Spleen (tissue), 7 donors: ENCODE measurements at regions not wholly inside any gene's neighbourhood (a gene's known extent, or its start where the extent isn't known, plus 50 kb on each side); places are given as distances from the start of the nearest gene placed in this dataset.

ENCODE experiments used
- POLR2A ChIP-seq, 3 donors: fragments of 450-650 bp; IDR thresholded peaks; one replicate each; pipeline ENCODE4 v1.5.1; 2017; ENCODE audit warnings: antibody characterized with exemption in 3 of 3, mild to moderate bottlenecking in 1 of 3
- POLR2AphosphoS5 ChIP-seq, 3 donors: sonication (generic); formaldehyde crosslinking; IDR thresholded peaks; one replicate each; pipeline ENCODE4 v1.5.1; 2017; ENCODE audit warnings: antibody characterized with exemption in 3 of 3
- TF ChIP-seq, protein P1 (sequence below), 11 experiments: fragments of 200-600 bp in 7 of 11; fragments of 450-650 bp in 4 of 11; sonication (generic) in 4 of 11; IDR thresholded peaks in 8 of 11; conservative IDR thresholded peaks in 3 of 11; 1 replicate in 7 of 11; 2 replicates in 4 of 11; pipeline versions ENCODE4 v1.4.0 to v1.8.0; 2016 to 2021; ENCODE audit warnings: antibody characterized with exemption in 11 of 11, inconsistent platforms in 4 of 11, mild to moderate bottlenecking in 1 of 11
- donor health status: DM: no; HTN: no; CAD: no; lungs with moderate emphysema.
- donor health status: DM: no; HTN: no; CAD: no.
- donor health status: DM: no; HTN: no; CAD: no.

DNA sequence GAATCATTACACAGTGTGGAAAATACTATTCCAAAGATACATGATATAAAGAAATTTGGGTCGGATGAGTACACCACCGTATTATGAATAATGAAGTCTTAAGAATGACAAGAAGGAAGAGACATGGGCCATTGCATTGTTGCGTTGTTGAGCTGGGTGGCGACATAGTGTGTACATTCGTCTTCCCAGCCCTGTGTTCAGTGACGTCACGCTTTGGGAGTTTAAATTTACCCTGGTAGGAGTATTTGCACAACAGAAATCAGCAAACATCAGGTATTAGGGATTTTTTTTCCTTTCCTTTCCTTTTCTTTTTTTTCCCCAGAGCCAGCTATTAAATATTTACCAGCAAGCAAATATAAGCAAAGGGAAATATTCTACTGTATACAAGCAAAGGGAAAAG, 347.2 kb upstream of the NETO1 start:
- TF ChIP-seq POLR2A (IDR thresholded peaks at IDR 0.05), result no peak
- TF ChIP-seq, protein P1, sequence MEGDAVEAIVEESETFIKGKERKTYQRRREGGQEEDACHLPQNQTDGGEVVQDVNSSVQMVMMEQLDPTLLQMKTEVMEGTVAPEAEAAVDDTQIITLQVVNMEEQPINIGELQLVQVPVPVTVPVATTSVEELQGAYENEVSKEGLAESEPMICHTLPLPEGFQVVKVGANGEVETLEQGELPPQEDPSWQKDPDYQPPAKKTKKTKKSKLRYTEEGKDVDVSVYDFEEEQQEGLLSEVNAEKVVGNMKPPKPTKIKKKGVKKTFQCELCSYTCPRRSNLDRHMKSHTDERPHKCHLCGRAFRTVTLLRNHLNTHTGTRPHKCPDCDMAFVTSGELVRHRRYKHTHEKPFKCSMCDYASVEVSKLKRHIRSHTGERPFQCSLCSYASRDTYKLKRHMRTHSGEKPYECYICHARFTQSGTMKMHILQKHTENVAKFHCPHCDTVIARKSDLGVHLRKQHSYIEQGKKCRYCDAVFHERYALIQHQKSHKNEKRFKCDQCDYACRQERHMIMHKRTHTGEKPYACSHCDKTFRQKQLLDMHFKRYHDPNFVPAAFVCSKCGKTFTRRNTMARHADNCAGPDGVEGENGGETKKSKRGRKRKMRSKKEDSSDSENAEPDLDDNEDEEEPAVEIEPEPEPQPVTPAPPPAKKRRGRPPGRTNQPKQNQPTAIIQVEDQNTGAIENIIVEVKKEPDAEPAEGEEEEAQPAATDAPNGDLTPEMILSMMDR (IDR thresholded peaks at IDR 0.05 in 8 of 11, conservative IDR thresholded peaks at IDR 0.05 in 3 of 11), result no peak
- no peak for TF ChIP-seq POLR2AphosphoS5 (IDR thresholded peaks at IDR 0.05)
